C1 segment of cervical spinal cord (tissue), 14 donors: ENCODE measurements at regions not wholly inside any gene's neighbourhood (a gene's known extent, or its start where the extent isn't known, plus 50 kb on each side); places are given as distances from the start of the nearest gene placed in this dataset.
"Not testable (repeated sequence)": the region's sequence is repeated elsewhere in the genome, so short reads cannot be mapped to it uniquely, and the experiment has no call there.

Experiments used
- DNase-seq, 14 donors: peaks; one replicate each; lab custom pipeline; 2025; lab: John Stamatoyannopoulos, UW

GRCh38 chr18:35770376-35771014, 189.0 kb downstream of the GALNT1 start:
- DNase-seq: no peak

- no peak for DNase-seq
Measured at GRCh38 chr18:35771172-35771571, 189.6 kb downstream of the GALNT1 start.

GRCh38 chr18:35775887-35776286, 194.3 kb downstream of the GALNT1 start:
- DNase-seq: no peak

GRCh38 chr18:35776473-35776872, 194.9 kb downstream of the GALNT1 start:
- no peak for DNase-seq

GRCh38 chr18:35777039-35777438, 195.4 kb upstream of the RMP24 start:
- DNase-seq: no peak

GRCh38 chr18:35778850-35779627, 193.4 kb upstream of the RMP24 start:
- no peak for DNase-seq

- no peak for DNase-seq
Measured at GRCh38 chr18:35780937-35781336, 191.5 kb upstream of the RMP24 start.

- DNase-seq: no peak
Measured at GRCh38 chr18:35782926-35783325, 189.6 kb upstream of the RMP24 start.

GRCh38 chr18:35786365-35787042, 186.0 kb upstream of the RMP24 start:
- no peak for DNase-seq

GRCh38 chr18:35789543-35789942, 182.9 kb upstream of the RMP24 start:
- DNase-seq: no peak

- no peak for DNase-seq
Measured at GRCh38 chr18:35797948-35798347, 174.5 kb upstream of the RMP24 start.

- no peak for DNase-seq
Measured at GRCh38 chr18:35803551-35803950, 168.9 kb upstream of the RMP24 start.

- no peak for DNase-seq
Measured at GRCh38 chr18:35804377-35804776, 168.1 kb upstream of the RMP24 start.

GRCh38 chr18:35807811-35808335, 164.6 kb upstream of the RMP24 start:
- DNase-seq: peak in 1 of 14 donors; percentile 0

- DNase-seq: no peak
Measured at GRCh38 chr18:35808796-35809195, 163.7 kb upstream of the RMP24 start.

- no peak for DNase-seq
Measured at GRCh38 chr18:35810520-35810919, 162.0 kb upstream of the RMP24 start.

- no peak for DNase-seq
Measured at GRCh38 chr18:35811896-35812295, 160.6 kb upstream of the RMP24 start.

GRCh38 chr18:35815011-35815410, 157.5 kb upstream of the RMP24 start:
- not testable (repeated sequence) for DNase-seq

- DNase-seq: no peak
Measured at GRCh38 chr18:35816003-35816402, 156.5 kb upstream of the RMP24 start.

- DNase-seq: no peak
Measured at GRCh38 chr18:35817604-35818352, 154.7 kb upstream of the RMP24 start.

- DNase-seq: no peak
Measured at GRCh38 chr18:35818353-35818667, 154.2 kb upstream of the RMP24 start.

GRCh38 chr18:35822413-35822812, 150.1 kb upstream of the RMP24 start:
- DNase-seq: no peak
